ENCODE measurements at regions not wholly inside any gene's neighbourhood (a gene's known extent, or its start where the extent isn't known, plus 50 kb on each side); places are given as distances from the start of the nearest gene placed in this dataset.

GRCh38 chr13:63370101-63370500 is 1954.5 kb upstream of the PCDH20 start:
- TF ChIP-seq TCF12 (IDR thresholded peaks at IDR 0.05; ENCODE audit: low read depth), result no peak
- TF ChIP-seq NFIC (IDR thresholded peaks at IDR 0.05), result no peak
- no peak for TF ChIP-seq CREB1 (IDR thresholded peaks at IDR 0.05; ENCODE audit: low read depth)
- no peak for TF ChIP-seq MAX (IDR thresholded peaks at IDR 0.05)
- TF ChIP-seq CEBPB (IDR thresholded peaks at IDR 0.05), result no peak
- TF ChIP-seq TAF1 (IDR thresholded peaks at IDR 0.05; ENCODE audit: low read depth), result no peak
- TF ChIP-seq YY1 (IDR thresholded peaks at IDR 0.05; ENCODE audit: low read depth), result no peak
- TF ChIP-seq USF1 (IDR thresholded peaks at IDR 0.05), result no peak
- TF ChIP-seq TEAD4 (IDR thresholded peaks at IDR 0.05), result no peak
- no peak for TF ChIP-seq RAD21 (IDR thresholded peaks at IDR 0.05; ENCODE audit: low read depth)
- TF ChIP-seq EGR1 (IDR thresholded peaks at IDR 0.05), result no peak
- no peak for TF ChIP-seq ZBTB7A (IDR thresholded peaks at IDR 0.05; ENCODE audit: low read depth)
- TF ChIP-seq EP300 (IDR thresholded peaks at IDR 0.05; ENCODE audit: borderline replicate concordance), result no peak
- TF ChIP-seq, protein P1, sequence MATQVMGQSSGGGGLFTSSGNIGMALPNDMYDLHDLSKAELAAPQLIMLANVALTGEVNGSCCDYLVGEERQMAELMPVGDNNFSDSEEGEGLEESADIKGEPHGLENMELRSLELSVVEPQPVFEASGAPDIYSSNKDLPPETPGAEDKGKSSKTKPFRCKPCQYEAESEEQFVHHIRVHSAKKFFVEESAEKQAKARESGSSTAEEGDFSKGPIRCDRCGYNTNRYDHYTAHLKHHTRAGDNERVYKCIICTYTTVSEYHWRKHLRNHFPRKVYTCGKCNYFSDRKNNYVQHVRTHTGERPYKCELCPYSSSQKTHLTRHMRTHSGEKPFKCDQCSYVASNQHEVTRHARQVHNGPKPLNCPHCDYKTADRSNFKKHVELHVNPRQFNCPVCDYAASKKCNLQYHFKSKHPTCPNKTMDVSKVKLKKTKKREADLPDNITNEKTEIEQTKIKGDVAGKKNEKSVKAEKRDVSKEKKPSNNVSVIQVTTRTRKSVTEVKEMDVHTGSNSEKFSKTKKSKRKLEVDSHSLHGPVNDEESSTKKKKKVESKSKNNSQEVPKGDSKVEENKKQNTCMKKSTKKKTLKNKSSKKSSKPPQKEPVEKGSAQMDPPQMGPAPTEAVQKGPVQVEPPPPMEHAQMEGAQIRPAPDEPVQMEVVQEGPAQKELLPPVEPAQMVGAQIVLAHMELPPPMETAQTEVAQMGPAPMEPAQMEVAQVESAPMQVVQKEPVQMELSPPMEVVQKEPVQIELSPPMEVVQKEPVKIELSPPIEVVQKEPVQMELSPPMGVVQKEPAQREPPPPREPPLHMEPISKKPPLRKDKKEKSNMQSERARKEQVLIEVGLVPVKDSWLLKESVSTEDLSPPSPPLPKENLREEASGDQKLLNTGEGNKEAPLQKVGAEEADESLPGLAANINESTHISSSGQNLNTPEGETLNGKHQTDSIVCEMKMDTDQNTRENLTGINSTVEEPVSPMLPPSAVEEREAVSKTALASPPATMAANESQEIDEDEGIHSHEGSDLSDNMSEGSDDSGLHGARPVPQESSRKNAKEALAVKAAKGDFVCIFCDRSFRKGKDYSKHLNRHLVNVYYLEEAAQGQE (IDR thresholded peaks at IDR 0.05; ENCODE audit: low read depth), result no peak

GRCh38 chr13:63367522-63368198 is 1952.0 kb upstream of the PCDH20 start:
- TF ChIP-seq MAX (IDR thresholded peaks at IDR 0.05) (no peak), EGR1 (IDR thresholded peaks at IDR 0.05) (no peak), NFIC (IDR thresholded peaks at IDR 0.05) (no peak), TCF12 (IDR thresholded peaks at IDR 0.05; ENCODE audit: low read depth) (no peak), ZBTB7A (IDR thresholded peaks at IDR 0.05; ENCODE audit: low read depth) (no peak), CREB1 (IDR thresholded peaks at IDR 0.05; ENCODE audit: low read depth) (no peak), FOXM1 (IDR thresholded peaks at IDR 0.05; ENCODE audit: borderline replicate concordance, low read depth) (no peak), RAD21 (IDR thresholded peaks at IDR 0.05; ENCODE audit: low read depth) (no peak), YY1 (IDR thresholded peaks at IDR 0.05; ENCODE audit: low read depth) (no peak), TEAD4 (IDR thresholded peaks at IDR 0.05) (no peak), EP300 (IDR thresholded peaks at IDR 0.05; ENCODE audit: borderline replicate concordance) (no peak), USF1 (IDR thresholded peaks at IDR 0.05) (no peak), TAF1 (IDR thresholded peaks at IDR 0.05; ENCODE audit: low read depth) (no peak), CEBPB (IDR thresholded peaks at IDR 0.05) (no peak)
- TF ChIP-seq, protein P1 (IDR thresholded peaks at IDR 0.05; ENCODE audit: low read depth), result no peak

DNA sequence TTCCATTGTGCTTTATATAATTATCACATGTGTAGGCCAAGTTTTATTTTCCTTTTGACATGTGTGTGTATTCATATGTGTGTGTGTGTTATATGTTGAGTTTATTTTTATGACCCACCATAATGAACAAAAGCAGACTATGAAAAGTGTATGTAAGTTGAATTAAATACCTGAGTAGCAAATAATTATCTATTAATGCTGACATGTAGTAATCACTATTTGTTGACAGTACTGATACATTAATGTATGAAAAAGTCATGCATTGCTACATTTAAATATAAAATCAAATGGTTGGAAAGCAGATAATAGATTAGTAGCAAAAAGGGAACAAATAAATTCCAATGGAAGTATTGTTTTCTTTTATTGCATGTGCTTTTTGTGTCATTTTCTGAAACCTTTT is 1948.5 kb upstream of the PCDH20 start:
- TF ChIP-seq TCF12 (IDR thresholded peaks at IDR 0.05; ENCODE audit: low read depth) (no peak), USF1 (IDR thresholded peaks at IDR 0.05) (no peak), NFIC (IDR thresholded peaks at IDR 0.05) (no peak), ZBTB7A (IDR thresholded peaks at IDR 0.05; ENCODE audit: low read depth) (no peak), TAF1 (IDR thresholded peaks at IDR 0.05; ENCODE audit: low read depth) (no peak), EP300 (IDR thresholded peaks at IDR 0.05; ENCODE audit: borderline replicate concordance) (no peak), FOXM1 (IDR thresholded peaks at IDR 0.05; ENCODE audit: borderline replicate concordance, low read depth) (no peak), CREB1 (IDR thresholded peaks at IDR 0.05; ENCODE audit: low read depth) (no peak), EGR1 (IDR thresholded peaks at IDR 0.05) (no peak), CEBPB (IDR thresholded peaks at IDR 0.05) (no peak), TEAD4 (IDR thresholded peaks at IDR 0.05) (no peak), YY1 (IDR thresholded peaks at IDR 0.05; ENCODE audit: low read depth) (no peak), RAD21 (IDR thresholded peaks at IDR 0.05; ENCODE audit: low read depth) (no peak), MAX (IDR thresholded peaks at IDR 0.05) (no peak)
- TF ChIP-seq, protein P1 (IDR thresholded peaks at IDR 0.05; ENCODE audit: low read depth), result no peak
